PC-9 (cell line): ENCODE measurements at regions not wholly inside any gene's neighbourhood (a gene's known extent, or its start where the extent isn't known, plus 50 kb on each side); places are given as distances from the start of the nearest gene placed in this dataset.

Experiments
- BruUV-seq: library from RNA; stranded (reverse); fragments of 400-500 nt; replicated peaks from 2 replicates; lab custom pipeline; 2021; lab: Mats Ljungman, UMichigan
- CTCF ChIA-PET: fragments of 300-600 bp; sonication (Branson Sonifier 250); formaldehyde crosslinking; loops from one replicate; lab custom pipeline; 2022; ENCODE audit warnings: antibody characterized with exemption; lab: Charles Lee
- POLR2A ChIA-PET: fragments of 300-600 bp; sonication (Branson Sonifier 250); formaldehyde crosslinking; loops from one replicate; lab custom pipeline; 2022; ENCODE audit warnings: antibody characterized with exemption; ENCODE audit not compliant: unreplicated experiment; lab: Charles Lee
- DNase-seq, 2 experiments: peaks; one replicate each; pipeline versions ENCODE4 v3.0.0 to v3.0.0-alpha.2; 2015 to 2022; ENCODE audit warnings: mixed read lengths in 1 of 2
- H2AFZ ChIP-seq: fragments of 200-600 bp; sonication (generic); 2 replicates; pipeline ENCODE4 v1.8.1; 2017; ENCODE audit warnings: antibody characterized with exemption
- H3F3A ChIP-seq: fragments of 200-600 bp; sonication (generic); 2 replicates; pipeline ENCODE4 v1.8.1; 2017; ENCODE audit warnings: antibody characterized with exemption, mild to moderate bottlenecking, low read depth; ENCODE audit not compliant: insufficient read depth
- H3K27ac ChIP-seq: fragments of 200-600 bp; sonication (generic); 2 replicates; pipeline ENCODE4 v1.6.1; 2016; ENCODE audit warnings: mixed run types
- H3K27me3 ChIP-seq: fragments of 200-600 bp; sonication (generic); 2 replicates; pipeline ENCODE4 v1.6.1; 2016; ENCODE audit warnings: low read depth, mixed run types; ENCODE audit not compliant: insufficient read depth
- H3K36me3 ChIP-seq: fragments of 200-600 bp; sonication (generic); 2 replicates; pipeline ENCODE4 v1.6.1; 2016; ENCODE audit warnings: low read depth, mixed run types
- H3K4me1 ChIP-seq: fragments of 200-600 bp; sonication (generic); replicated peaks from 2 replicates; pipeline ENCODE4 v1.6.1; 2016; ENCODE audit warnings: mixed run types; ENCODE audit not compliant: insufficient read depth
- H3K4me2 ChIP-seq: fragments of 200-600 bp; sonication (generic); 2 replicates; pipeline ENCODE4 v1.6.1; 2017; ENCODE audit warnings: mixed run types
- H3K4me3 ChIP-seq: fragments of 200-600 bp; sonication (generic); 2 replicates; pipeline ENCODE4 v1.6.1; 2016; ENCODE audit warnings: mixed run types
- H3K79me2 ChIP-seq: fragments of 200-600 bp; sonication (generic); 2 replicates; pipeline ENCODE4 v1.6.1; 2017; ENCODE audit warnings: low read depth, mixed run types
- H3K9me2 ChIP-seq: fragments of 200-600 bp; sonication (generic); 2 replicates; pipeline ENCODE4 v1.8.1; 2017; ENCODE audit warnings: mild to moderate bottlenecking; ENCODE audit not compliant: insufficient read depth
- H3K9me3 ChIP-seq: fragments of 200-600 bp; sonication (generic); 2 replicates; pipeline ENCODE4 v1.8.1; 2016; ENCODE audit warnings: low read depth; ENCODE audit not compliant: insufficient read depth
- H4K20me1 ChIP-seq: fragments of 200-600 bp; sonication (generic); 2 replicates; pipeline ENCODE4 v1.8.1; 2017; ENCODE audit not compliant: insufficient read depth
- EZH2 ChIP-seq: fragments of 200-600 bp; sonication (generic); IDR thresholded peaks from 2 replicates; pipeline ENCODE4 v1.8.0; 2017; ENCODE audit warnings: antibody characterized with exemption, low read depth
- intact Hi-C: fragments of 100-400 bp; cut with micrococcal nuclease; formaldehyde crosslinking; loops from one replicate; pipeline ENCODE4 v1.10.0; 2022; ENCODE audit not compliant: unreplicated experiment
- TF ChIP-seq, protein P1 (sequence below): fragments of 200-600 bp; sonication (generic); conservative IDR thresholded peaks from 2 replicates; pipeline ENCODE4 v1.6.1; 2017; ENCODE audit warnings: mixed run types, antibody characterized with exemption, mild to moderate bottlenecking, moderate library complexity

DNA sequence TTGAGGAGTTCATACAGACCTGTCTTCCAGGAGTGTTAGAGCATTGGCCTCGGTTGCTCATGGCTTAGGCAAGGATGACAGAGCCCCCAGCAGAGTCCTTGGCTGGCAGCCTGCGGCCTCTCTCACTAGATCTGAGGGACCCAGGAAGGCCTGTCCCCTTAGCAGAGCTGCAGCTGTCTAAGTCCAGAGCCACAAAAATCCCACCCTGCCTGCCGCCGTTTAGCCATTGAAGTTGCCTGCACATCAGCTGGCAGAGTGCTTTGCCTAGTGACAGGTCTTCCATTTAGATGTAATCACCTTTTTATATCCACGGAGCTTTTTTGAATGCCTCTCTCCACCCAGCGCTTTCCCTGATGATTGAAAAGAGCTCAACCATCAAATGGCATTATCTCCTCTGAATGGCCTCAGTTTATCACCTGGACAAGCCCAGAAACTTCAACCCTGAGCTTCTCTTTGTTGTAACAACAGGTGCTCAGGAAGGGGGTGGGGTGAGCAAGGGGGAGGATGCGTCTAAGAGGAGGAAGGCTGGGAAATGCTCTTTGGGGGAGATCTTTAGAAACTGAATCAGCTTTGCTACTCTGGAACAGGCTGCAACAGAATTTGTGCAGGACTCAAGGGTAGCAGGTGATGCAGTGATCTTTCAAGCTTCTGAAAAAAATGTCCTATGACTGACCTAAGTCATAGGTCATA, 71.9 kb downstream of the TNP1 start:
- Histone ChIP-seq H2AFZ (no peak overlapping the region), H4K20me1 (no peaks in the 10 kb centered on the region), H3K79me2 (no peaks in the 10 kb centered on the region), H3K4me1 (peaks cover 10% of the 10 kb centered on the region), H3K4me2 (no peak overlapping the region), H3K27ac (no peak overlapping the region), H3K36me3 (no peaks in the 10 kb centered on the region), H3F3A (peaks cover 8% of the 10 kb centered on the region; the same call in 1 of the 2 replicates), H3K4me3 (no peak overlapping the region), H3K27me3 (no peaks in the 10 kb centered on the region), H3K9me3 (no peaks in the 10 kb centered on the region), H3K9me2 (no peaks in the 10 kb centered on the region)
- ChIA-PET CTCF (no interaction called here), POLR2A (no interaction called here)
- TF ChIP-seq, protein P1, sequence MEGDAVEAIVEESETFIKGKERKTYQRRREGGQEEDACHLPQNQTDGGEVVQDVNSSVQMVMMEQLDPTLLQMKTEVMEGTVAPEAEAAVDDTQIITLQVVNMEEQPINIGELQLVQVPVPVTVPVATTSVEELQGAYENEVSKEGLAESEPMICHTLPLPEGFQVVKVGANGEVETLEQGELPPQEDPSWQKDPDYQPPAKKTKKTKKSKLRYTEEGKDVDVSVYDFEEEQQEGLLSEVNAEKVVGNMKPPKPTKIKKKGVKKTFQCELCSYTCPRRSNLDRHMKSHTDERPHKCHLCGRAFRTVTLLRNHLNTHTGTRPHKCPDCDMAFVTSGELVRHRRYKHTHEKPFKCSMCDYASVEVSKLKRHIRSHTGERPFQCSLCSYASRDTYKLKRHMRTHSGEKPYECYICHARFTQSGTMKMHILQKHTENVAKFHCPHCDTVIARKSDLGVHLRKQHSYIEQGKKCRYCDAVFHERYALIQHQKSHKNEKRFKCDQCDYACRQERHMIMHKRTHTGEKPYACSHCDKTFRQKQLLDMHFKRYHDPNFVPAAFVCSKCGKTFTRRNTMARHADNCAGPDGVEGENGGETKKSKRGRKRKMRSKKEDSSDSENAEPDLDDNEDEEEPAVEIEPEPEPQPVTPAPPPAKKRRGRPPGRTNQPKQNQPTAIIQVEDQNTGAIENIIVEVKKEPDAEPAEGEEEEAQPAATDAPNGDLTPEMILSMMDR = no peak
- no peak for TF ChIP-seq EZH2
- DNase-seq = no peak
- intact Hi-C loops = no loop called here
- BruUV-seq = no TSS peak

DNA sequence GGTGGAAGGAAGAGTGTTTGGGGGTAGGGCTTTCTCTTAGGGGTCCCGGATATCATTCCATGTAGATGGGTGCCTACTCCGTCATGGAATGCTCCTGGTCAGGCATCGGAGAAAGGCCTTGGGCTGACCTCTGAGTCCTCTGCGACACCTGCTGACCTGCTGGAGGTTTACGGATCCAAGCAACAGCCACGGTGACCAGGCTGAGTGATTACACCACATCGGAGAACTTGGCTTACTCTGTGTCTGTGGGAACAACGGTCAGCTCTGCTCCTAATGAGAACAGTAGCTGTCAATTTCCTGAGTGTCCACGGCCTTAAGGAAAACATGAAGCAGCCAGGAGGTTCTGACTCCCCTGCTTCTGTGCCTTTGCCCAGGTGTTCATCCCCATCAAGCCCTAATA, 73.2 kb downstream of the TNP1 start:
- POLR2A ChIA-PET = no interaction called here
- H3K27ac ChIP-seq = no peak overlapping the region

DNA sequence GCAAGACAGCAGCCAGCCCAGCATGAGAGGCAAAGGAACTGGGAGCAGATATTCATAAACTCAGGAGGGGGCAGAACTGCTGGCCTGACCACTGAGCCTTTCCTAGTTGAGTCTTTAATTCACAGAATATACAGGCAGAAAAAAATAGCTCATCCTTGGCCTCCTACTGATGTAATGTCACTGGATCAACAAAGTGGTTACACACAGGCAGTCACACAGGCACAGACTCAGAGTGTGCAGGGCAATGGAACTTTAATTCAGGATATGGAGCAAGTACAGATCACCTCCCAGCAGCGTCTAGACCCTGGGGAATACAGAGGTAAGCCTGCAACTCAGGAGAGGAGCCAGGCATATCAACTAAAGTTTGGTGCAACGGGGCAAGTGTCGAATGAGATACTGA, 75.4 kb downstream of the TNP1 start:
- Histone ChIP-seq H3K27ac (no peak overlapping the region), H4K20me1 (no peaks in the 10 kb centered on the region), H3K4me1 (no peaks in the 10 kb centered on the region), H3K9me2 (no peaks in the 10 kb centered on the region), H3K4me2 (no peak overlapping the region), H3K79me2 (no peaks in the 10 kb centered on the region), H3K27me3 (no peaks in the 10 kb centered on the region), H3K4me3 (no peak overlapping the region), H2AFZ (no peak overlapping the region), H3K9me3 (0 out of 2 replicates have a peak, but pooled peaks cover under 1% of the 10 kb centered on the region), H3K36me3 (no peaks in the 10 kb centered on the region), H3F3A (no peaks in the 10 kb centered on the region)
- intact Hi-C loops = no loop called here
- no peak for DNase-seq
- ChIA-PET POLR2A (no interaction called here), CTCF (no interaction called here)
- BruUV-seq = no TSS peak
- no peak for TF ChIP-seq EZH2
- TF ChIP-seq, protein P1 = no peak

More for the DNA sequence above, 73.2 kb downstream of the TNP1 start:
- Histone ChIP-seq H3K4me1 (peaks cover 5% of the 10 kb centered on the region), H3K79me2 (no peaks in the 10 kb centered on the region), H3K27me3 (no peaks in the 10 kb centered on the region), H3K4me3 (no peak overlapping the region), H3K4me2 (no peak overlapping the region), H2AFZ (no peak overlapping the region), H3K9me2 (no peaks in the 10 kb centered on the region), H4K20me1 (no peaks in the 10 kb centered on the region), H3F3A (no peaks in the 10 kb centered on the region), H3K36me3 (no peaks in the 10 kb centered on the region), H3K9me3 (no peaks in the 10 kb centered on the region)
- intact Hi-C loops = no loop called here
- no TSS peak for BruUV-seq
- CTCF ChIA-PET = interaction anchor here (0.6 kb wide), 1 partner anchor 16 kb away, joined by 3 read pairs; no protein-coding TSS in a partner anchor
- TF ChIP-seq EZH2 = no peak
- TF ChIP-seq, protein P1 = no peak
- DNase-seq = no peak
